H4 (cell line): ENCODE measurements at regions not wholly inside any gene's neighbourhood (a gene's known extent, or its start where the extent isn't known, plus 50 kb on each side); places are given as distances from the start of the nearest gene placed in this dataset.

ENCODE experiments used
- DNase-seq: peaks from one replicate; pipeline ENCODE4 v3.0.0-alpha.2; 2015; ENCODE audit warnings: low spot score

DNA sequence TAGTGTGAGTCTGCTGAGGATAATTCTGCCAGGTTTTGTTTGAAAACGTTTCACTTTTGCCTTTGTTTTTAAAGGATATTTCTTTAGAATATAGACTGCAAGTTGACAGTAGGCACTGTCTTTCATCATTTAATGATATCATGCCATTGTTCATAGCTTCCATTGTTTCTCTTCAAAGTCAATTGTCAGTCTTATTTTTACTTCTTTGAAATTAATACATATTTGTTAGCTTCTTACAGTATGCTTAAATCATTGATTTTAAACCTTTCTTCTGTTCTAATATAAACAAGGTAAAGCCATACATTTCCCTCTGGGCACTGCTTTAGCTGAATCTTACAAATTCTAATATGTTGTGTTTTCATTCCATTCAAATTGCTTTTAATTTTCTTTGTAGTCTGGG lies 62.3 kb upstream of the PARVA start:
- DNase-seq = no peak

DNA sequence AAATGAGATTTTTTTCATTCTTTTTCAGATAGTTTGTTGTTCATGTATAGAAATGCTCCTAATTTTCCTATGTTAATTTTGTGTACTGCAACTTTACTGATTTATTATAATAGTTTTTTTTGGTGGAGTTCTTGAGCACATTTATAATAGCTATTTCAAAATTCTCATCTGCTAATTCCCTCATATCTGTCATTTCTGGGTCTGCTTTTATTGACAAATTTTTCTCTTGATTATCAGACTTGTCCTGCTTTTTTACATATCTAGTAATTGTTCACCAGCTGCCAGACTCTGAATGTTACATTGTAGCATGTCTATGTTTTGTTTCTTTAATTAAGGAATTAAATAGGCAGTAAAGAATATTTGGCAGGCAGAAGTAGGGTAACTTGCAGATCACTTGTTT lies 60.9 kb upstream of the PARVA start:
- no peak for DNase-seq

DNA sequence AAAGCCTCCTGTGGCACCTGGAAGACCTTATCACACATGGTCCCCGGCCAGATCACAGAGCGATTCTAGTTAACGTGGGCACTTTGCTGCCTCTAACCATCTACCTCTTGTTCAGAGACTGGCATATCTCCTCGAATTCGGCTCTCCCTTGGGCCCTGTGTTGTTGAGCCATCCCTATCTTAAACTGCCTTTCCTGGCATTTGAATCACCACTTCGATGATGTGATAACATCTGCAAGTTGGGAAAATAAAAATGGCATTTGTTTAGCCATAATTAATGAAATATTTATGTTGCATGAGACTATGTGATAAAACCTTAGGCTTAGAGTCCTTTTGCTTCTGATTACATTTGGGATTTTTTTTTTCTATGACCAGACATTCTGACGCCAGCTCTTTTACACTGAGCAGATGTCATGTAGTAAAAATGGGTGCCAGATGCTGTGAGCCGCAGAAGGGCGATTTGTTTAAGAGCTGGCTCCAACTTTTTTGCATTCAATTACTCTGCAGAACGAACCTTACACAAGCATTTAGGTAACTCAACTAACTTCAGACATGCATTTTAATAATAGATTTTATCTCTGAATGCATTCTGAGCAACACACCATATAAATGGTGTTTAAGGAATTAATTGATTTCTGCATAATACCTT lies 58.5 kb upstream of the PARVA start:
- DNase-seq = peak; percentile 94

DNA sequence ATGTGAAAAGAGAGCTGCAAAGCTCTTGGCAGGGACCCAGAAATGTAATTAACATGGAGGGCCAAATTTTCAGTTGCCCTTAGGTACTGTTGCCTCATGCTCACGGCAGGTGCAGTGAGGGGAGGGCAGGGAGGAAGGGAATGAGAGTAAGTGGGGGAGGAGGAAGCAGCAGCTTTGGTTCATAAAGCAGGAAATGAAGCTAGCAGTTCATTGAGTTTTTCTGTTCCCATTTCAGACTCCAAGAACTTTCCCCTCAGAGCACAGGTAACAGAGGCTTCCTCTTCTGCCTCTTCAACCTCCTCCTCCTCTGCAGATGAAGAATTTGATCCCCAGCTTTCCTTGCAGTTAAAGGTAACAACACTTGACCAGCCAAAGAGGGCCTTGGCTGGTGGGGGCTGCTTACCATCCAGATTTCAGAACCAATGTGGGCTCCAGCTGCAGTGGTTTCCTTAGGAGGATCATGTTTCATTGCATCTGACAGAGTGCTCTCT lies 57.9 kb upstream of the PARVA start:
- DNase-seq = peak; percentile 87

DNA sequence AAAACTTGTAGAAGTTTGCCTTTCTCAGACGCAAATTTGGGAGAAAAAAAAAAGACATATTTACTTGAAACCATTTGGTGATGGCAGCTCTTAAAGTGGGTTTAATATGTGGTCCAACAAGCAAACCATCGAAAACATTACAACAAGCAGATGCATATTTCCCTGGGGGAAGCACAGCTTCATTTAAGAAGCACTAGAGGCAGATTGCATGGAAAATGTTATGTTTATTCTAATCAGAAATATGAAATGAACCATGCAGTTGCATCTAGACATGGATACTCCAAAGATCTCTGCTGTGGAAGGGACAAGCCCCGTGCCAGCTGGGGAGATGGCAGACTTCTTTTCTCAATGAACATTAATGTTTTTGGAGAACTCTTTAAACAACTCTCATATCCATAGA lies 57.4 kb upstream of the PARVA start:
- no peak for DNase-seq

DNA sequence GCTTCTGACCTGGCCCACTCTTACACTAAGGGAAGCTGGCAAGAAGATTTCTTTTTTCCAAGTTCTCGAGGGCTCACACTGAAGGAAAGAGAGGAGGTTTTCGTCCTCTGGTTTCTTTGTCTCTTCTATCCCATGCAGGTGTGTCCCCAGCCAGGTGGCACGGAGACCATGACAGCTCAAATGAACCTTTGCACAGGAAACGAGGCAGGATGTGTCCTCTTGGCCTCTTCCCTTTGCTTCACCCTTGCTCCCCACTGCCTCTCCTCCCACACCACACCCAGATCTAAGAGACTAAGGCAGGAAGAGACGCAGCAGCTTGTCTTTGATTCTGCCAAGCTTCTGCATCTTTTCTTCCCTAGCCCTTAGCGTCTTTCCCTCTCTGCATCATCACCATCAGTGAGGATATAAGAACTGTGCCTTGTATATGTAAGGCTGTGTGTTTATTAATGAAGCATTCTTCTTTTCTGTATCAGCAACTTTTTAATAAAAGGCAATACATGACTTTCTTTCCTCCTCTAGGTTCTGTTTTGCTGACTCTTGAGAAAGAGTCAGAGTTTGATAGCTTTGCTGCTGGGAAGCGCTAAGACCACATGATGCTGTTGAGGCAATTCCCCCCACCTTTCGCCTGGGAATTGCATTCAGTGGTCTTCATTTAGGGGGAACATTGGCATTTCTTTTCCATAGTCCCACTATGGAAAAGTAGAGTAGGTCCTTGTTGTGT lies 56.0 kb upstream of the PARVA start:
- DNase-seq = no peak

DNA sequence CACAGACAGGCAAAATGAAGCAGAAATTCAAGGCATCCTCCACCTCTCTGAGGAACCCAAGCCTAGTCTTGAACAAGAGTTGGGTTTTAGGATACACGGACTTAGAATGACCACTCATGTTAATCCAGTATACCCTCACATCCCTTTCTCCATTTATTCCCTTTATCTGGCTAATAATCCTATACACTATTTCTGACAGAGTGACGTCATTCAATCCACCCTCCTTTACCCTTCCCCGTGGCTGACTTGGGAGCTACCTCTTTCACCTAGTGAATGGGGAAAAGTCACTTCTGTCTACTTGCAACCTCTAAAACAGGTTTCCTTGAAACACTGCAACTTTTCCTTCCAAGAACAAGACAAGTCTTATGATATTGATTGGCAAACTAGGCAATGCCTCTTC lies 52.8 kb upstream of the PARVA start:
- no peak for DNase-seq
